Fibroblast of mammary gland (primary cell): ENCODE measurements at regions not wholly inside any gene's neighbourhood (a gene's known extent, or its start where the extent isn't known, plus 50 kb on each side); places are given as distances from the start of the nearest gene placed in this dataset.

Experiments
- DNase-seq: peaks from one replicate; pipeline ENCODE4 v3.0.0-alpha.2; 2010; ENCODE audit warnings: low read depth
- H3K4me3 ChIP-seq: 2 replicates; pipeline ENCODE4 v1.5.1; 2011; ENCODE audit warnings: low read depth, mild to moderate bottlenecking, low read length, moderate library complexity; ENCODE audit not compliant: control insufficient read depth
- TF ChIP-seq, protein P1 (sequence below): conservative IDR thresholded peaks from 2 replicates; pipeline ENCODE4 v1.5.1; 2011; ENCODE audit warnings: low read depth, low read length, inconsistent platforms; ENCODE audit not compliant: control insufficient read depth, insufficient read depth

DNA sequence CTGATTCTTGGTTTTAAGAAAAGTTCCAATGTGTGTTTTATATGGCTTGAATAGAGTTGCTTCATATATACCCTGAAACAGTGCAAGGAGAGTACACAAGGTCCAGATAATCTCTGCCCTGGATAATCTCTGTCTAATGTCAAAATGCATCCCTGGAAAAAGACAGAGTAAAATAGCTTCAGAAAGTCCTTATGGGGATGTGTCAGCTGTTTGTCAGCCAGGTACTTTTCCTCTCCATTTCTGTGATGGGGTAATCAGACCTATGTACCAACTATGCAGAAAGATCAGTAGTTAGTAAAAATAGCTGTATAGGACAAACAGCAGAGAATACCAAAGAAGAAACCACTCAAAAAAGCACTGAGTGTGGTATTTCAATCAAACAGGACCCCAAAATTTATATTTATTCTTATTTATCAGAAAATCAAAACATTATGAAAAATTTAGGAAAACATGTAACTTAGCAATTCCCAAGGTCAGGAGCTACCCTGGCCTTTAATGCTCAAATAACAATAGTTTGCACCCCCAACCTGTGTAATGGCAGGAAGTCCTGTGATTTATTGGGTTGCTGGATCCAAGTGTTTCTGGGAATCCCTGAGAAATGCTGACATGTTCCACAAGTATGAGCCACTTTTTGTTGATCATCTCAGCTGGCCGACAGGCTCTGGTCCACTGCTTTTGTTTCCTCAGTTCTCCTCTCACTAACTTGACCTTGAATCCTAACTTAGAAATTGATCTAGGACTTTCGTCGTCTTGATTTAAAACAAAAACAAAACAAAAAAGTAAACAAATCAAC is 69.6 kb downstream of the MDH1 start:
- DNase-seq = peak; percentile 56
- no peak overlapping the region for H3K4me3 ChIP-seq
- TF ChIP-seq, protein P1, sequence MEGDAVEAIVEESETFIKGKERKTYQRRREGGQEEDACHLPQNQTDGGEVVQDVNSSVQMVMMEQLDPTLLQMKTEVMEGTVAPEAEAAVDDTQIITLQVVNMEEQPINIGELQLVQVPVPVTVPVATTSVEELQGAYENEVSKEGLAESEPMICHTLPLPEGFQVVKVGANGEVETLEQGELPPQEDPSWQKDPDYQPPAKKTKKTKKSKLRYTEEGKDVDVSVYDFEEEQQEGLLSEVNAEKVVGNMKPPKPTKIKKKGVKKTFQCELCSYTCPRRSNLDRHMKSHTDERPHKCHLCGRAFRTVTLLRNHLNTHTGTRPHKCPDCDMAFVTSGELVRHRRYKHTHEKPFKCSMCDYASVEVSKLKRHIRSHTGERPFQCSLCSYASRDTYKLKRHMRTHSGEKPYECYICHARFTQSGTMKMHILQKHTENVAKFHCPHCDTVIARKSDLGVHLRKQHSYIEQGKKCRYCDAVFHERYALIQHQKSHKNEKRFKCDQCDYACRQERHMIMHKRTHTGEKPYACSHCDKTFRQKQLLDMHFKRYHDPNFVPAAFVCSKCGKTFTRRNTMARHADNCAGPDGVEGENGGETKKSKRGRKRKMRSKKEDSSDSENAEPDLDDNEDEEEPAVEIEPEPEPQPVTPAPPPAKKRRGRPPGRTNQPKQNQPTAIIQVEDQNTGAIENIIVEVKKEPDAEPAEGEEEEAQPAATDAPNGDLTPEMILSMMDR = no peak

DNA sequence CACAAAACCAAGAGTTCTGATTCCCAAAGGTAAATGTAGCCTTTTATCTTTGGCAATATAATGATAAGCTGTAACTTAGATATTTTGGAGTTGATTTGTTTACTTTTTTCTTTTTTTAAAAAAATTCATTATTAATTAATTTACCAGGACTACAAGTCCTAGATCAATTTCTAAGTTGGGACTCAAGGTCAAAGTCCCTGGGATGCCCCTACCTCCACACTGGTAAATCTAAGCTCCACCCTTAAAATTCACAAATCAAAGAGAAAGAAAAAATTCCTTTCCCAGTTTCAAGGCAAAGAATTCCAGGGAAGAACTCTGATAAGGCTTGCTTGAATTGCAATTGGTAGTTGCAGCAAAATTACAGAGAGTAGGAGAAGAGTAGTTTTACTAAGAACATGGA is 71.3 kb downstream of the MDH1 start:
- TF ChIP-seq, protein P1 = no peak
- no peak overlapping the region for H3K4me3 ChIP-seq
- DNase-seq = no peak

DNA sequence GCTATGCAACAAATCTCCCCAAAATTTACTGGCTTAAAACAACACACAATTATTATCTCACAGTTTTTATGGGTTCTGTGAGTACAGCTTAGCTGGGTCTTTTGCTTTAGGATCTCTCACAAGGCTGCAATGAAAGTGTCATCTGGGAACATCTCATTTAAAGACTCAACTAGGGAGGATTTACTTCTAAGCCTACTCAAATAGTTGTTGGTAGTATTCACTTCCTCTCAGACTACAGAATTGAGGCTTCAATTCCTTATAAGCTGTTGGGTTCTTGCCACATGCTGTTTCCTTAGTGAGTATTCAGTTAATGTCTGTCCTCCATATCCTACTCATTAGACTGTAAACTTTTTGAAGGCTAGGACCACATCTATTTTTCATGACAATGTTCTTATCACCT is 72.3 kb downstream of the MDH1 start:
- TF ChIP-seq, protein P1 = no peak
- DNase-seq = peak; percentile 90
- no peak overlapping the region for H3K4me3 ChIP-seq

DNA sequence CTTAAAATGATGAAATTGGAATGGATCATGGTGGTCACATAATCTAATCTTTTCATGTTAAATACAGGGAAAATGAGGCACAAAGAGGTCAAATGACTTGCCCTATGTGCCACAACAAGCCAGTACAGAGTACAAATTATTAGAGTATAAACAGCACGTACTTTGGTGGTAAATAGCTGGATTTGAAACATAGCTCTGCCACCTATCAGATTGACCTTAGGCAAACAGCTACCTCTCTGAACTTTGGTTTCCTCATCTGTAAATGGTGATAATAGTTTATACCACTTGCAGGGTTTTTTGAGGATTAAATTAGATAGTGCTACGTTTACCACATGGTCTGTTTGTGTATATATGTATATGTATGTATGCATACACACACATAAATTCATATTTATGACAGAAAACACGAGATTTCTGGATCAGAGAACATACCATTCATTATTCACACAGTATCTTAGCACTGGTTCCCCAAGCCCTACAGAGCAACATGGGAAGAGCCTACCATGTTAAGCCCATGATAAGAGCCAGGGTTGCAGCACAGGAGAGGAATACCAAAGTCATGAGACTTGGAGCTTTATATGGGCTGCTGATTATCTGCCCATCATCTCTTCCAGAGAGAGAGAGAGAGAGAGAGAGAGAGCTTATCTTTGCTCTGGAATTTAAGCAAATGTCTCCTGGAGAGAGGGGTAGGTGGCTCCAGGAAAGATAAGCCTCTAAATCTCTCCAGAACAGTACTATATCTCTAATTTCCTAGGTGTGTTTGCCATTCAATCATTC is 73.5 kb downstream of the MDH1 start:
- DNase-seq = no peak
- TF ChIP-seq, protein P1 = no peak
- no peak overlapping the region for H3K4me3 ChIP-seq

DNA sequence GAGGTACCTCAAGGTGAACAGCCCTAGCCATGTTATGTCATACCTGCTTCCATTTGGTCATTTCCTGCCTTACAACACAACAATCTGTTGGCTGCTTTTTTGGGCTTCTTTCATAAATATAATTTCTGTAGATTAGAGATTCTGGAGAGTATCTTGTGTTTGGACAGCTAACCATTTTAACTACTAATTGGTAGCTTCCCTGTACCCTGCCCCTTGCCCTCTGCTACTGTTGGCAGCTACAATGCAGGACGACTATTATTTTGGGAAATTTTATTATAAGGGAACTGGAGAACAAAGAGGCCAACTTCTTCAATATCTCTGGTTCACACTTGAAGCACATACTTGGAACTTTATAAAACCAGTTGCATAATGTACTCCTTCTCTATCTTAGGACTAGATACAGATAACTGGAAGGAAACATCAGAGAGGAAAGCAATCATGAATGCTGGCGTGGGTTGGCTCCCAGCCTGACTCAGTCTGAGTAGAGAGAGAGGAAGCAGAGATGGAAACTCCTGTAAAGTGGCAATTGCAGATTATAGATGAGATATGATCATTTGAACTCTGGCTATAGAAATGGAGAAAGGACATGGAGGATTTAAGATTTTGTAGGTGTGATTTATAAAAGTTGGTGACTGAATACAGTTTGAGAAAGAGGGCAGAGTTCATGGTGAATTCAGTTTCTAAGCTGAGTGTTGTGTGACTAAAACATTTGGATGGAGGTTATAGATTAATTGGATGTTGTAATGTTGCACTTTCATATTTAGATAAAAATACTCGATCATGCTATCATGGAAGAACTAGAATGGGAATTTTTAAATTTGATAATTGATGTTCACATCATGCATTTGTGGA is 74.5 kb downstream of the MDH1 start:
- TF ChIP-seq, protein P1 = no peak
- no peak overlapping the region for H3K4me3 ChIP-seq
- DNase-seq = no peak

DNA sequence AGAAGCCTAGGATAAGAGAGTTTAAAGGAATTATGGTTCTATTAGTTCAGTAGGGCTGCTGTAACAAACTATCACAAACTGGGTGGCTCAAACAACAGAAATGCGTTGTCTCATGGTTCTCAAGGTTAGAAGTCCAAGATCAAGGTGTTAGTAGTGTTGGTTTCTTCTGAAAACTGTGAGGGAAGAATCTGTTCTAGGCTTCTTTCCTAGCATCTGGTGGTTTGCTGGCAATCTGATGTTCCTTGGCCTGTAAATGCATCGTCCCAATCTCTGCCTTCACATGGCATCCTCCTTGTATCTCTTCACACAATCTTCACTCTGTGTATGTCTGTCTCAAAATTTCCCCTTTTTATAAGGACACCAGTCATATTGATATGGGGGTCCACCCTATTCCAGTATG is 76.3 kb downstream of the MDH1 start:
- peak; percentile 35 for DNase-seq
- TF ChIP-seq, protein P1 = no peak
- no peak overlapping the region for H3K4me3 ChIP-seq
